Loucy (cell line): ENCODE measurements at regions not wholly inside any gene's neighbourhood (a gene's known extent, or its start where the extent isn't known, plus 50 kb on each side); places are given as distances from the start of the nearest gene placed in this dataset.

Experiments
- H2AFZ ChIP-seq: fragments of 200-600 bp; sonication (generic); 2 replicates; pipeline ENCODE4 v1.6.0; 2016; ENCODE audit warnings: antibody characterized with exemption, mild to moderate bottlenecking, low read length, moderate library complexity
- H3F3A ChIP-seq: fragments of 200-600 bp; 2 replicates; pipeline ENCODE4 v1.6.0; 2016; ENCODE audit warnings: antibody characterized with exemption, low read depth, mild to moderate bottlenecking
- H3K27me3 ChIP-seq: fragments of 200-600 bp; sonication (generic); 2 replicates; pipeline ENCODE4 v1.6.1; 2014; ENCODE audit warnings: low read length, mild to moderate bottlenecking; ENCODE audit not compliant: insufficient read depth, poor library complexity, severe bottlenecking
- H3K36me3 ChIP-seq: fragments of 200-600 bp; sonication (generic); 2 replicates; pipeline ENCODE4 v1.6.1; 2016; ENCODE audit warnings: low read length; ENCODE audit not compliant: insufficient read depth
- H3K4me1 ChIP-seq: fragments of 200-600 bp; sonication (generic); 2 replicates; pipeline ENCODE4 v1.5.1; 2014; ENCODE audit warnings: low read length, mild to moderate bottlenecking; ENCODE audit not compliant: insufficient read depth, poor library complexity, severe bottlenecking
- H3K4me2 ChIP-seq: fragments of 200-600 bp; sonication (generic); 2 replicates; pipeline ENCODE4 v1.6.0; 2014; ENCODE audit warnings: antibody characterized with exemption, low read length, low read depth, mild to moderate bottlenecking; ENCODE audit not compliant: poor library complexity, severe bottlenecking
- H3K4me3 ChIP-seq: fragments of 200-600 bp; sonication (generic); 2 replicates; pipeline ENCODE4 v1.5.1; 2014; ENCODE audit warnings: low read length, mild to moderate bottlenecking, mixed read lengths; ENCODE audit not compliant: poor library complexity, severe bottlenecking
- H3K79me2 ChIP-seq: fragments of 200-600 bp; sonication (generic); 2 replicates; pipeline ENCODE4 v1.6.1; 2014; ENCODE audit warnings: low read length; ENCODE audit not compliant: insufficient read depth
- H3K9ac ChIP-seq: fragments of 200-600 bp; sonication (generic); 2 replicates; pipeline ENCODE4 v1.6.0; 2014; ENCODE audit warnings: mild to moderate bottlenecking, low read depth, low read length, moderate library complexity; ENCODE audit not compliant: poor library complexity, severe bottlenecking
- H3K9me2 ChIP-seq: fragments of 200-600 bp; sonication (generic); replicated peaks from 2 replicates; pipeline ENCODE4 v1.6.1; 2016; ENCODE audit warnings: low read depth, low read length, mixed read lengths
- H3K9me3 ChIP-seq: fragments of 200-600 bp; sonication (generic); 2 replicates; pipeline ENCODE4 v1.6.1; 2014; ENCODE audit warnings: mild to moderate bottlenecking, antibody characterized with exemption, low read length, low read depth; ENCODE audit not compliant: insufficient read depth
- H4K20me1 ChIP-seq: fragments of 200-600 bp; sonication (generic); 2 replicates; pipeline ENCODE4 v1.6.0; 2014; ENCODE audit warnings: antibody characterized with exemption, low read length, mild to moderate bottlenecking; ENCODE audit not compliant: insufficient read depth, poor library complexity, severe bottlenecking
- CTCF ChIP-seq: fragments of 200-600 bp; sonication (generic); conservative IDR thresholded peaks from 2 replicates; pipeline ENCODE4 v1.5.1; 2014; ENCODE audit warnings: mild to moderate bottlenecking, antibody characterized with exemption, low read length
- EZH2phosphoT487 ChIP-seq: fragments of 200-600 bp; IDR thresholded peaks from 2 replicates; pipeline ENCODE4 v1.6.1; 2018; ENCODE audit warnings: antibody characterized with exemption, mild to moderate bottlenecking, moderate library complexity, borderline replicate concordance

GRCh38 chr12:127295630-127296029 is 971.3 kb upstream of the TMEM132C start:
- Histone ChIP-seq H3K9me2 (no peaks in the 10 kb centered on the region), H3K27me3 (no peaks in the 10 kb centered on the region), H2AFZ (no peak overlapping the region), H3K36me3 (no peaks in the 10 kb centered on the region), H3K4me1 (no peaks in the 10 kb centered on the region), H4K20me1 (no peaks in the 10 kb centered on the region), H3K9me3 (no peaks in the 10 kb centered on the region), H3K79me2 (no peaks in the 10 kb centered on the region), H3F3A (no peaks in the 10 kb centered on the region), H3K9ac (no peak overlapping the region), H3K4me2 (no peak overlapping the region), H3K4me3 (no peak overlapping the region)
- TF ChIP-seq EZH2phosphoT487 = no peak
- TF ChIP-seq CTCF = no peak

DNA sequence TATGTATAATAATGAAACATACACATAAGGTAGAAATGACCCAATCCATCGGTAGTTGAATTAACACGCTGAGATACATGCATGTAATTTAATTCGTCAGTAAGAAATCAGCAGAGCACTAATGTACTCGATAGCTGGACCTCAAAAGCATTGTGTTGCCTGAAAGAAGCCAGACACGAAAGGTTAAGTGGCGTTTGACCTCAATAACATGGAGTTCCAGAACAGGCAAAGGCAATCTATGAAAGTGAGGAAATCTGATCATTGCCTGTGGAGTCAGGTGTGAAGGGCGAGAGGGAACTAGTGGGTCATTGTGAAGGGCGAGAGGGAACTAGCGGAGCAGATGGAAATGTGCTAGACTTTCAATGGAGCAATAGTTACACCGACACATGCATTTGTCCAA is 970.4 kb upstream of the TMEM132C start:
- Histone ChIP-seq H3K4me1 (no peaks in the 10 kb centered on the region), H3K9me2 (no peaks in the 10 kb centered on the region), H3K4me2 (no peak overlapping the region), H3K36me3 (no peaks in the 10 kb centered on the region), H3K4me3 (no peak overlapping the region), H3K9me3 (no peaks in the 10 kb centered on the region), H3K79me2 (no peaks in the 10 kb centered on the region), H3K27me3 (no peaks in the 10 kb centered on the region), H2AFZ (no peak overlapping the region), H4K20me1 (no peaks in the 10 kb centered on the region), H3F3A (no peaks in the 10 kb centered on the region), H3K9ac (no peak overlapping the region)
- TF ChIP-seq CTCF (no peak), EZH2phosphoT487 (no peak)

DNA sequence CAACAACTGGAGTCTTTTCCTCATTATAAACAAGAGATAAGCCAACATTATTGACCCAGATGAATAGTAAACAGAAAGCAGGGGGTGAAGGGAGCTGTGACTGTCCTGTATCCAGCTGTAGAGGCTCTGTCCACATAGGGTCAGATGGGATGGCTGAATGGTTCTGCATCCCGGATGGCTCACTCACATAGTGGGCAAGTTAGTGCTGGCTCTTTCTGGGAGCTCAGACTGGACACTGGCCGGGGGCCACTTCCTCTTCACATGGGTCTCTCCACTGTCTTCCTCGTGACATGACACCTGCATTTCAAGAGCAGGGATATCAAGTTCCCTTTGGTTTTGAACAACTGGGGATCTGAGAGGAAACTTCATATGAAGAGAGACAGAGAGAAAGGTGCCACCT is 969.6 kb upstream of the TMEM132C start:
- Histone ChIP-seq H3F3A (no peaks in the 10 kb centered on the region), H3K4me3 (no peak overlapping the region), H3K4me1 (no peaks in the 10 kb centered on the region), H3K79me2 (no peaks in the 10 kb centered on the region), H2AFZ (no peak overlapping the region), H4K20me1 (no peaks in the 10 kb centered on the region), H3K36me3 (no peaks in the 10 kb centered on the region), H3K9me2 (no peaks in the 10 kb centered on the region), H3K9me3 (no peaks in the 10 kb centered on the region), H3K27me3 (no peaks in the 10 kb centered on the region), H3K4me2 (no peak overlapping the region), H3K9ac (no peak overlapping the region)
- TF ChIP-seq CTCF (no peak), EZH2phosphoT487 (no peak)
